Endothelial cell of umbilical vein (primary cell): ENCODE measurements at regions not wholly inside any gene's neighbourhood (a gene's known extent, or its start where the extent isn't known, plus 50 kb on each side); places are given as distances from the start of the nearest gene placed in this dataset.

Experiments used
- BruUV-seq: library from RNA; stranded (reverse); fragments of 400-500 nt; replicated peaks from 2 replicates; lab custom pipeline; 2021; lab: Mats Ljungman, UMichigan
- CTCF ChIA-PET: fragments of 300-600, 350-600 bp; sonication (Branson Sonifier 250); formaldehyde crosslinking; loops from one replicate; lab custom pipeline; 2021; ENCODE audit warnings: antibody characterized with exemption, inconsistent platforms; lab: Charles Lee
- POLR2A ChIA-PET: fragments of 300-600, 350-600 bp; sonication (Branson Sonifier 250); formaldehyde crosslinking; loops from one replicate; lab custom pipeline; 2021; ENCODE audit warnings: antibody characterized with exemption, inconsistent platforms; lab: Charles Lee
- DNase-seq: peaks from one replicate; pipeline ENCODE4 v3.0.0-alpha.2; 2011; ENCODE audit warnings: low read depth, low spot score
- FAIRE-seq: peaks from 2 replicates; lab custom pipeline; 2011; peaks lifted over from hg19 to GRCh38; lab: Jason Lieb, UNC
- H2AFZ ChIP-seq: 2 replicates; pipeline ENCODE4 v1.6.0; 2012; ENCODE audit warnings: low read depth, low read length, control low read depth, inconsistent platforms
- H3K27ac ChIP-seq: 2 replicates; pipeline ENCODE4 v1.5.1; 2011; ENCODE audit warnings: low read depth, mild to moderate bottlenecking, control low read depth, low read length, moderate library complexity; ENCODE audit not compliant: insufficient read depth
- H3K27me3 ChIP-seq, 2 experiments: 2 replicates each; pipeline versions ENCODE4 v1.6.0 to v1.6.1; 2011; ENCODE audit warnings: low read length in 2 of 2, mixed read lengths in 1 of 2; ENCODE audit not compliant: control insufficient read depth in 2 of 2, insufficient read depth in 2 of 2
- H3K36me3 ChIP-seq, 2 experiments: 2 replicates in 1 of 2; 3 replicates in 1 of 2; pipeline ENCODE4 v1.5.1; 2011; ENCODE audit warnings: low read length in 2 of 2, mild to moderate bottlenecking in 1 of 2, moderate library complexity in 1 of 2; ENCODE audit not compliant: control insufficient read depth in 2 of 2, insufficient read depth in 2 of 2; ENCODE audit errors: extremely low read depth in 1 of 2
- H3K4me1 ChIP-seq: 3 replicates; pipeline ENCODE4 v1.5.1; 2011; ENCODE audit warnings: mild to moderate bottlenecking, low read length; ENCODE audit not compliant: control insufficient read depth, insufficient read depth; ENCODE audit errors: extremely low read depth
- H3K4me2 ChIP-seq: 2 replicates; pipeline ENCODE4 v1.6.1; 2011; ENCODE audit warnings: low read length, control low read depth, mixed read lengths; ENCODE audit not compliant: insufficient read depth
- H3K4me3 ChIP-seq, 3 experiments: fragments of 200-600 bp in 1 of 3; sonication (generic), shearing (Covaris generic) in 1 of 3; replicated peaks in 1 of 3; 2 replicates each; pipeline ENCODE4 v1.5.1; 2011 to 2016; ENCODE audit warnings: control low read depth in 3 of 3, low read length in 3 of 3, mild to moderate bottlenecking in 2 of 3, inconsistent platforms in 1 of 3, low read depth in 1 of 3, moderate library complexity in 1 of 3; ENCODE audit not compliant: insufficient read depth in 1 of 3
- H3K79me2 ChIP-seq: 2 replicates; pipeline ENCODE4 v1.6.0; 2012; ENCODE audit warnings: low read length, inconsistent platforms; ENCODE audit not compliant: control insufficient read depth, insufficient read depth
- H3K9ac ChIP-seq: replicated peaks from 2 replicates; pipeline ENCODE3; 2011; ENCODE audit warnings: low read length, control low read depth; ENCODE audit not compliant: insufficient read depth; ENCODE audit errors: extremely low read depth
- H3K9me1 ChIP-seq: replicated peaks from 3 replicates; pipeline ENCODE4 v1.6.0; 2011; ENCODE audit warnings: mild to moderate bottlenecking, low read length; ENCODE audit not compliant: control insufficient read depth, insufficient read depth; ENCODE audit errors: extremely low read depth
- H3K9me3 ChIP-seq: replicated peaks from 2 replicates; pipeline ENCODE4 v1.5.1; 2012; ENCODE audit warnings: low read length, inconsistent platforms; ENCODE audit not compliant: control insufficient read depth, insufficient read depth
- H4K20me1 ChIP-seq: replicated peaks from 2 replicates; pipeline ENCODE3; 2011; ENCODE audit warnings: mild to moderate bottlenecking, low read length; ENCODE audit not compliant: control insufficient read depth, insufficient read depth; ENCODE audit errors: extremely low read depth
- EZH2 ChIP-seq: IDR thresholded peaks from 2 replicates; pipeline ENCODE4 v1.6.1; 2012; ENCODE audit warnings: borderline replicate concordance, low read depth, mild to moderate bottlenecking, moderate library complexity, low read length, inconsistent platforms; ENCODE audit not compliant: severe bottlenecking
- FOS ChIP-seq: IDR thresholded peaks from 2 replicates; pipeline ENCODE4 v1.6.1; 2011; ENCODE audit warnings: mild to moderate bottlenecking, low read length, moderate library complexity, borderline replicate concordance; ENCODE audit not compliant: insufficient read depth
- GATA2 ChIP-seq: IDR thresholded peaks from 2 replicates; pipeline ENCODE4 v1.7.0; 2011; ENCODE audit warnings: low read depth, mild to moderate bottlenecking, moderate library complexity, mixed read lengths, low read length; ENCODE audit not compliant: insufficient read length, insufficient read depth
- JUN ChIP-seq: IDR thresholded peaks from 2 replicates; pipeline ENCODE4 v1.6.1; 2011; ENCODE audit warnings: borderline replicate concordance, low read depth; ENCODE audit not compliant: insufficient read length, insufficient read depth
- MYC ChIP-seq: IDR thresholded peaks from one replicate; pipeline ENCODE4 v1.6.1; 2011; ENCODE audit warnings: mild to moderate bottlenecking, low read depth, low read length
- POLR2A ChIP-seq: IDR thresholded peaks from 2 replicates; pipeline ENCODE4 v1.6.1; 2012; ENCODE audit warnings: low read depth, mild to moderate bottlenecking, control low read depth, low read length
- POLR2AphosphoS5 ChIP-seq: IDR thresholded peaks from 2 replicates; pipeline ENCODE4 v1.6.1; 2012; ENCODE audit warnings: low read depth, mild to moderate bottlenecking, control low read depth, low read length, moderate library complexity; ENCODE audit not compliant: insufficient read depth
- dilution Hi-C: fragments of 300-500 bp; cut with MboI; formaldehyde crosslinking; loops from one replicate; pipeline ENCODE4 v1.15.0; 2019; ENCODE audit warnings: low sequenced_read_pairs; ENCODE audit not compliant: extremely low pct_ligation_motif_present
- intact Hi-C: fragments of 100-400 bp; cut with micrococcal nuclease; formaldehyde crosslinking; loops from one replicate; pipeline ENCODE4 v1.10.0; 2022
- TF ChIP-seq, protein P1 (sequence below): IDR thresholded peaks from 2 replicates; pipeline ENCODE4 v1.6.1; 2011; ENCODE audit not compliant: insufficient read depth, insufficient read length
- TF ChIP-seq, protein P2 (sequence below), 2 donors: IDR thresholded peaks; 1 replicate in 1 of 2; 2 replicates in 1 of 2; pipeline ENCODE4 v1.5.1; 2011; ENCODE audit warnings: low read length in 2 of 2, mild to moderate bottlenecking in 2 of 2, moderate library complexity in 2 of 2, control low read depth in 1 of 2, inconsistent platforms in 1 of 2, low read depth in 1 of 2; ENCODE audit not compliant: insufficient read depth in 1 of 2; ENCODE audit errors: extremely low read depth in 1 of 2

DNA sequence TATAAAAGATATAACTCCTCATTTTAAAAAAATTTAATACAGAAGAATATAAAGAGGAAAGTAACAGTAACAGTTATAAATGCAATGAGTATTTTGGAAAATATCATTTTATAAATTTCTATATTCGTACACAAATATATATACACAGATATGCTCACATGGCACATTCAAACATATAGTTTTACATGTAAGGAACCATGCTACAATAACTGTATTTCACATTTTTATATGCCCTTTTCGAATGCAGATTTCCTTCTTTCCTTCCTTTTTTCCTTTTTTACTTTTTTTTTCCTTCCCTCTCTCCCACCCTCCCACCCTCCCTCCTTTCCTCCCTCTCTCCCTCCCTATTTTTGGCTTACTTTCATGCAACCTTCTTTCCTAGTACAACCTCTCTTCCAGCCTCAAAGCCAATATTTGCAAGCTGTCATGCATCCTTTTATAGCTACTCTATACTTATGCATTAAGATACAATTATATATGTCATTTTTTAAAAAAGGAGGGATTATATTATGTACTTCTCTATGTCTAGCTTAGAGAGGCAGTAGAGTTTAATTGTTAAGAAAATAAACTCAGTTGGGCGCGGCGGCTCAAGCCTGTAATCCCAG lies 830.5 kb downstream of the IGSF11 start:
- CTCF ChIA-PET, result no interaction called here

More for the DNA sequence above, 830.5 kb downstream of the IGSF11 start:
- DNase-seq (no peak), FAIRE-seq (no peak)
- Histone ChIP-seq H3K9me1 (no peaks in the 10 kb centered on the region), H3K4me1 (no peaks in the 10 kb centered on the region), H2AFZ (no peak overlapping the region), H3K9ac (no peak overlapping the region), H3K4me2 (no peak overlapping the region), H3K27me3 (no peaks in the 10 kb centered on the region), H3K4me3 (no peak overlapping the region), H4K20me1 (no peaks in the 10 kb centered on the region), H3K79me2 (no peaks in the 10 kb centered on the region), H3K36me3 (no peaks in the 10 kb centered on the region), H3K27ac (no peak overlapping the region), H3K9me3 (peaks cover 2% of the 10 kb centered on the region)
- intact Hi-C loops, result no loop called here
- dilution Hi-C loops, result no loop called here
- TF ChIP-seq, protein P1, sequence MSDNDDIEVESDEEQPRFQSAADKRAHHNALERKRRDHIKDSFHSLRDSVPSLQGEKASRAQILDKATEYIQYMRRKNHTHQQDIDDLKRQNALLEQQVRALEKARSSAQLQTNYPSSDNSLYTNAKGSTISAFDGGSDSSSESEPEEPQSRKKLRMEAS, result no peak
- no peak for TF ChIP-seq JUN
- TF ChIP-seq EZH2, result no peak
- TF ChIP-seq, protein P2, sequence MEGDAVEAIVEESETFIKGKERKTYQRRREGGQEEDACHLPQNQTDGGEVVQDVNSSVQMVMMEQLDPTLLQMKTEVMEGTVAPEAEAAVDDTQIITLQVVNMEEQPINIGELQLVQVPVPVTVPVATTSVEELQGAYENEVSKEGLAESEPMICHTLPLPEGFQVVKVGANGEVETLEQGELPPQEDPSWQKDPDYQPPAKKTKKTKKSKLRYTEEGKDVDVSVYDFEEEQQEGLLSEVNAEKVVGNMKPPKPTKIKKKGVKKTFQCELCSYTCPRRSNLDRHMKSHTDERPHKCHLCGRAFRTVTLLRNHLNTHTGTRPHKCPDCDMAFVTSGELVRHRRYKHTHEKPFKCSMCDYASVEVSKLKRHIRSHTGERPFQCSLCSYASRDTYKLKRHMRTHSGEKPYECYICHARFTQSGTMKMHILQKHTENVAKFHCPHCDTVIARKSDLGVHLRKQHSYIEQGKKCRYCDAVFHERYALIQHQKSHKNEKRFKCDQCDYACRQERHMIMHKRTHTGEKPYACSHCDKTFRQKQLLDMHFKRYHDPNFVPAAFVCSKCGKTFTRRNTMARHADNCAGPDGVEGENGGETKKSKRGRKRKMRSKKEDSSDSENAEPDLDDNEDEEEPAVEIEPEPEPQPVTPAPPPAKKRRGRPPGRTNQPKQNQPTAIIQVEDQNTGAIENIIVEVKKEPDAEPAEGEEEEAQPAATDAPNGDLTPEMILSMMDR (IDR thresholded peaks at IDR 0.05; ENCODE audit: extremely low read depth in 1 of 2, insufficient read depth in 1 of 2, low read depth in 1 of 2, low read length in 2 of 2), result no peak
- no peak for TF ChIP-seq MYC
- no peak for TF ChIP-seq POLR2A
- TF ChIP-seq GATA2, result no peak
- no peak for TF ChIP-seq POLR2AphosphoS5
- TF ChIP-seq FOS, result no peak
- no TSS peak for BruUV-seq
- POLR2A ChIA-PET, result no interaction called here
